H9 (cell line): ENCODE measurements at regions not wholly inside any gene's neighbourhood (a gene's known extent, or its start where the extent isn't known, plus 50 kb on each side); places are given as distances from the start of the nearest gene placed in this dataset.

ENCODE experiments used
- DNase-seq: peaks from one replicate; pipeline ENCODE4 v3.0.0-alpha.2; 2017
- H2AFZ ChIP-seq: one replicate; pipeline ENCODE4 v1.6.1; 2013; ENCODE audit warnings: mild to moderate bottlenecking, low read length, control low read depth, moderate library complexity
- H2AK5ac ChIP-seq: 2 replicates; pipeline ENCODE4 v1.6.1; 2013; ENCODE audit warnings: low read length, control low read depth, mixed read lengths; ENCODE audit not compliant: insufficient read length
- H2BK120ac ChIP-seq: one replicate; pipeline ENCODE4 v1.6.1; 2013; ENCODE audit warnings: low read depth, mild to moderate bottlenecking, low read length, control low read depth, inconsistent platforms; ENCODE audit not compliant: poor library complexity, severe bottlenecking
- H2BK12ac ChIP-seq: 2 replicates; pipeline ENCODE4 v1.6.1; 2013; ENCODE audit warnings: low read length, control low read depth, mixed read lengths, low read depth; ENCODE audit not compliant: insufficient read length
- H2BK15ac ChIP-seq: 2 replicates; pipeline ENCODE4 v1.6.1; 2013; ENCODE audit warnings: low read depth, low read length, control low read depth
- H2BK20ac ChIP-seq: one replicate; pipeline ENCODE4 v1.6.1; 2013; ENCODE audit warnings: low read depth, mild to moderate bottlenecking, low read length, control low read depth, inconsistent platforms; ENCODE audit not compliant: poor library complexity, severe bottlenecking
- H2BK5ac ChIP-seq: 2 replicates; pipeline ENCODE4 v1.6.1; 2013; ENCODE audit warnings: low read length, control low read depth, mixed read lengths; ENCODE audit not compliant: insufficient read length
- H3K14ac ChIP-seq: 2 replicates; pipeline ENCODE4 v1.6.1; 2013; ENCODE audit warnings: low read length, control low read depth; ENCODE audit not compliant: insufficient read depth
- H3K18ac ChIP-seq: 2 replicates; pipeline ENCODE4 v1.6.1; 2013; ENCODE audit warnings: low read depth, mild to moderate bottlenecking, mixed read lengths, low read length, control low read depth; ENCODE audit not compliant: insufficient read length
- H3K23ac ChIP-seq: 2 replicates; pipeline ENCODE4 v1.6.1; 2013; ENCODE audit warnings: low read length, control low read depth, mixed read lengths, low read depth; ENCODE audit not compliant: insufficient read length
- H3K23me2 ChIP-seq: 2 replicates; pipeline ENCODE4 v1.6.1; 2013; ENCODE audit warnings: low read depth, mild to moderate bottlenecking, mixed read lengths, low read length, control low read depth; ENCODE audit not compliant: insufficient read length, poor library complexity, severe bottlenecking
- H3K27ac ChIP-seq: 2 replicates; pipeline ENCODE4 v1.5.1; 2013; ENCODE audit warnings: low read length, control low read depth, mixed read lengths, low read depth; ENCODE audit not compliant: insufficient read length
- H3K27me3 ChIP-seq: 2 replicates; pipeline ENCODE4 v1.6.1; 2013; ENCODE audit warnings: low read length, control low read depth, inconsistent platforms; ENCODE audit not compliant: insufficient read depth
- H3K4ac ChIP-seq: 2 replicates; pipeline ENCODE4 v1.6.1; 2013; ENCODE audit warnings: low read depth, mild to moderate bottlenecking, control low read depth, inconsistent platforms, low read length, moderate library complexity
- H3K4me1 ChIP-seq: 2 replicates; pipeline ENCODE4 v1.6.1; 2013; ENCODE audit warnings: low read length, control low read depth, inconsistent platforms; ENCODE audit not compliant: insufficient read depth
- H3K4me2 ChIP-seq: 2 replicates; pipeline ENCODE4 v1.6.1; 2013; ENCODE audit warnings: low read length, control low read depth, mixed read lengths; ENCODE audit not compliant: insufficient read length, insufficient read depth
- H3K56ac ChIP-seq: 2 replicates; pipeline ENCODE4 v1.6.1; 2013; ENCODE audit warnings: low read depth, mild to moderate bottlenecking, mixed read lengths, low read length, control low read depth; ENCODE audit not compliant: insufficient read length
- H3K79me1 ChIP-seq: 2 replicates; pipeline ENCODE4 v1.6.1; 2013; ENCODE audit warnings: low read depth, mild to moderate bottlenecking, moderate library complexity, low read length, control low read depth, inconsistent platforms; ENCODE audit not compliant: insufficient read depth, poor library complexity, severe bottlenecking
- H3K79me2 ChIP-seq: 2 replicates; pipeline ENCODE4 v1.6.1; 2013; ENCODE audit warnings: low read length, control low read depth, inconsistent platforms; ENCODE audit not compliant: insufficient read depth
- H3K9ac ChIP-seq: 2 replicates; pipeline ENCODE4 v1.6.1; 2013; ENCODE audit warnings: low read length, control low read depth, mixed read lengths; ENCODE audit not compliant: insufficient read length; ENCODE audit errors: extremely low read depth
- H3K9me3 ChIP-seq: one replicate; pipeline ENCODE4 v1.6.1; 2013; ENCODE audit warnings: low read depth, low read length, inconsistent platforms; ENCODE audit not compliant: control insufficient read depth
- H3T11ph ChIP-seq: one replicate; pipeline ENCODE4 v1.6.1; 2013; ENCODE audit warnings: mild to moderate bottlenecking, low read length, control low read depth, inconsistent platforms
- H4K20me1 ChIP-seq: one replicate; pipeline ENCODE4 v1.6.1; 2013; ENCODE audit not compliant: control insufficient read depth, insufficient read length, insufficient read depth
- H4K5ac ChIP-seq: 2 replicates; pipeline ENCODE4 v1.6.1; 2013; ENCODE audit warnings: low read depth, mild to moderate bottlenecking, mixed read lengths, low read length, control low read depth; ENCODE audit not compliant: insufficient read length
- H4K8ac ChIP-seq: replicated peaks from 2 replicates; pipeline ENCODE4 v1.6.1; 2013; ENCODE audit warnings: low read length, control low read depth, mixed read lengths, low read depth; ENCODE audit not compliant: insufficient read length
- H4K91ac ChIP-seq: 2 replicates; pipeline ENCODE4 v1.6.1; 2013; ENCODE audit warnings: low read depth, mild to moderate bottlenecking, moderate library complexity, mixed read lengths, low read length, control low read depth; ENCODE audit not compliant: insufficient read length
- H3K27ac Mint-ChIP-seq, 3 experiments: 2 replicates in 2 of 3; 3 replicates in 1 of 3; pipeline ENCODE4 v1.8.0; 2020 to 2021; ENCODE audit warnings: mixed read lengths in 3 of 3, mild to moderate bottlenecking in 1 of 3, moderate library complexity in 1 of 3
- H3K27me3 Mint-ChIP-seq: 2 replicates; pipeline ENCODE4 v1.8.0; 2021; ENCODE audit warnings: low read depth, mild to moderate bottlenecking, moderate library complexity, mixed read lengths
- H3K36me3 Mint-ChIP-seq, 3 experiments: 2 replicates in 2 of 3; 3 replicates in 1 of 3; pipeline ENCODE4 v1.8.0; 2020 to 2021; ENCODE audit warnings: low read depth in 3 of 3, mixed read lengths in 3 of 3; ENCODE audit not compliant: insufficient read depth in 1 of 3
- H3K4me1 Mint-ChIP-seq, 2 experiments: 2 replicates each; pipeline ENCODE4 v1.8.0; 2020; ENCODE audit warnings: mixed read lengths in 2 of 2
- H3K4me3 Mint-ChIP-seq, 2 experiments: 2 replicates in 1 of 2; 3 replicates in 1 of 2; pipeline ENCODE4 v1.8.0; 2020 to 2021; ENCODE audit warnings: mild to moderate bottlenecking in 2 of 2, mixed read lengths in 2 of 2, moderate library complexity in 1 of 2
- H3K9me3 Mint-ChIP-seq, 2 experiments: 2 replicates in 1 of 2; 3 replicates in 1 of 2; pipeline ENCODE4 v1.8.0; 2020; ENCODE audit warnings: mild to moderate bottlenecking in 2 of 2, mixed read lengths in 2 of 2, moderate library complexity in 1 of 2
- CTCF ChIP-seq: fragments of 200-600 bp; sonication (generic); conservative IDR thresholded peaks from 3 replicates; pipeline ENCODE4 v1.8.0; 2021; ENCODE audit warnings: antibody characterized with exemption, mild to moderate bottlenecking
- WGBS: extraction: QIAGEN DNeasy Blood & Tissue Kit; methylation state at CpG from one replicate; pipeline ENCODE4 v1.1.7; 2013; ENCODE audit warnings: missing lambda C conversion rate, low lambda C conversion rate, mixed read lengths; ENCODE audit not compliant: insufficient read length; ENCODE audit errors: extremely low coverage; 5-methylcytosine and 5-hydroxymethylcytosine counted together

- H3K14ac ChIP-seq, result no peak overlapping the region
- no peak overlapping the region for H2AK5ac ChIP-seq
- no peaks in the 10 kb centered on the region; the same call in 1 of the 2 replicates for H3K27me3 Mint-ChIP-seq
- H3K4me2 ChIP-seq, result no peak overlapping the region
- no peak overlapping the region for H2BK12ac ChIP-seq
- no peaks in the 10 kb centered on the region for H3K27me3 ChIP-seq
- peaks cover 5% of the 10 kb centered on the region for H3K9me3 ChIP-seq
- H3K79me1 ChIP-seq, result no peaks in the 10 kb centered on the region
- H3T11ph ChIP-seq, result no peak overlapping the region
- H3K4me3 Mint-ChIP-seq, result no peak overlapping the region
- TF ChIP-seq CTCF, result no peak
- no peaks in the 10 kb centered on the region for H3K4me1 ChIP-seq
- no peak overlapping the region for H3K27ac Mint-ChIP-seq
- H3K9ac ChIP-seq, result no peak overlapping the region
- WGBS, result no CpG with 5 or more reads among the region's 6 CpGs
- no peaks in the 10 kb centered on the region for H4K20me1 ChIP-seq
- H2BK120ac ChIP-seq, result no peak overlapping the region
- H2BK5ac ChIP-seq, result no peak overlapping the region
- no peak overlapping the region for H2BK15ac ChIP-seq
- H2AFZ ChIP-seq, result no peak overlapping the region
- H4K5ac ChIP-seq, result no peak overlapping the region
- H3K27ac ChIP-seq, result no peak overlapping the region
- peaks cover 30 to 40% of the 10 kb centered on the region in 2 experiments for H3K4me1 Mint-ChIP-seq
- DNase-seq, result no peak
- H3K56ac ChIP-seq, result no peak overlapping the region
- H4K8ac ChIP-seq, result no peak overlapping the region
- H3K79me2 ChIP-seq, result no peaks in the 10 kb centered on the region
- H3K23me2 ChIP-seq, result no peaks in the 10 kb centered on the region
- no peak overlapping the region for H3K4ac ChIP-seq
- no peak overlapping the region for H3K23ac ChIP-seq
- no peak overlapping the region for H4K91ac ChIP-seq
- no peak overlapping the region for H3K18ac ChIP-seq
- H3K9me3 Mint-ChIP-seq, result peaks cover 2 to 43% of the 10 kb centered on the region in 2 experiments; a peak in 3 of 5 replicates
- no peaks in the 10 kb centered on the region for H3K36me3 Mint-ChIP-seq
- no peak overlapping the region for H2BK20ac ChIP-seq
Measured at GRCh38 chrX:137234651-137235402, 201.0 kb upstream of the GPR101 start.
